ENCODE measurements at regions not wholly inside any gene's neighbourhood (a gene's known extent, or its start where the extent isn't known, plus 50 kb on each side); places are given as distances from the start of the nearest gene placed in this dataset.
"Not testable (repeated sequence)": the region's sequence is repeated elsewhere in the genome, so short reads cannot be mapped to it uniquely, and the experiment has no call there.

DNA sequence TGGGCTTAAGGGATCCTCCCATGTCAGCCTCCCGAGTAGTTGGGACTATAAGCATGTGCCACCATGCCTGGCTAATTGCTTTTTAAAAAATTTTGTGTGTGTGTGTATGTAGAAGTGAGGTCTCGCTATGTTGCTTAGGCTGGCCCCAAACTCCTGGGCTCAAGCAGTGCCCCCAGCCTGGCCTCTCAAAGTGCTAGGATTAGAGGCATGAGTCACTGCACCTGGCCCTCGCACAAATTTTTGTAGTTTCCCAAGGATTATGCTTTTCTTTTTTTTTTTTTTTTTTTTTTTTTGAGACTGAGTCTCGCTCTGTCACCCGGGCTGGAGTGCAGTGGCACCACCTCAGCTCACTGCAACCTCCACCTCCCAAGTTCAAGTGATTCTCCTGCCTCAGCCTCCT lies 144.4 kb upstream of the HNRNPU start:
- Mint-ChIP-seq H3K4me1 (no peaks in the 10 kb centered on the region), H3K36me3 (ENCODE audit: low read depth) (no peaks in the 10 kb centered on the region), H3K27me3 (no peaks in the 10 kb centered on the region), H3K27ac (no peak overlapping the region), H3K9me3 (no peaks in the 10 kb centered on the region), H3K4me3 (no peak overlapping the region)
- ChIA-PET CTCF (interaction anchor here (0.6 kb wide), 2 partner anchors 104 to 112 kb away, joined by 3 to 4 read pairs; no protein-coding TSS in a partner anchor), POLR2A (interaction anchor here (0.6 kb wide), 1 partner anchor 12 kb away, joined by 5 read pairs; no protein-coding TSS in a partner anchor)
- DNase-seq = no peak

GRCh38 chr1:245007852-245008251 lies 143.5 kb upstream of the HNRNPU start:
- no peaks in the 10 kb centered on the region for H3K9me3 Mint-ChIP-seq
- ChIA-PET POLR2A (no interaction called here), CTCF (interaction anchor here (0.6 kb wide), 3 partner anchors 113 to 1634 kb away, joined by 3 to 4 read pairs (median 3); no protein-coding TSS in a partner anchor)
- DNase-seq = no peak
- no peak overlapping the region for H3K4me3 Mint-ChIP-seq
- H3K27ac Mint-ChIP-seq = no peak overlapping the region
- no peaks in the 10 kb centered on the region for H3K27me3 Mint-ChIP-seq
- no peaks in the 10 kb centered on the region for H3K4me1 Mint-ChIP-seq
- no peaks in the 10 kb centered on the region for H3K36me3 Mint-ChIP-seq (ENCODE audit: low read depth)

DNA sequence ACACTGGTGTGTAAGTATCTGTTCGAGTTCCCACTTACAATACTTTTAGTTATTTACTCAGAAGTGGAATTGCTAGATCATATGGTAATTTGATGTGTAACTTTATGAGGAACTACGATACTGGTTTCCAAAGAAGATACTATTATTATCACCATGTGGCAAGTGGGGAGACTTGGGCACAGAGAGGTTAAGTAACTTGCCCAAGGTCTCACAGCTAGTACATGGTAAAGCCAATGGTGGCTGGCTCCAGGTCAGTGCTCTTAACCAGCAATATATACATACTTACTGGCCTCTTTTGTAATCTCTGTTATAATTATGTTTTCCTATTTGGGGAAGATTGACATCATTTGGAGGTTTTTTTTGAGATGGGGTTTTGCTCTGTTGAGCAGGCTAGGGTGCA lies 138.9 kb upstream of the HNRNPU start:
- DNase-seq = no peak
- Mint-ChIP-seq H3K4me1 (no peaks in the 10 kb centered on the region), H3K27me3 (no peaks in the 10 kb centered on the region), H3K9me3 (no peaks in the 10 kb centered on the region), H3K36me3 (ENCODE audit: low read depth) (no peaks in the 10 kb centered on the region), H3K4me3 (no peak overlapping the region), H3K27ac (no peak overlapping the region)
- CTCF ChIA-PET = no interaction called here
- POLR2A ChIA-PET = no interaction called here

DNA sequence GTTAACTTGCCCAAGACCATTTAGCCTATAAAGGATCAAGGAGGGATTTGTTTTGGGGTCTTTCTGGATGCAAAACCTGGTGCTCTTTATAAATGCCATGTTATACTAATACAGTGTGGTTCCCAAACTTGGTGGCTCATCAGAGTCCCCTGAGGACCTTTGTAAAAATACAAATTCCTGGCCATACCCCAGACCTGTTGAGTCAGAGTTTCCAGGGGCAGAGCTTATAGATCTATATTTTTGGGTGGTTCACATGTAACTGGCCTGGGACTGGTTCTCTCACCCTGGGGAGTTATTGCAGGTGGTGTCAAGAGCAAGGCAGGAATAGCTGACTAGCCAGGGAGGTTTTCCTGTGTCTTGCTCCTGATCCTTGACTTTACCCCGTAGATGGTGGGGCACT lies 136.9 kb upstream of the HNRNPU start:
- Mint-ChIP-seq H3K27ac (no peak overlapping the region), H3K27me3 (no peaks in the 10 kb centered on the region), H3K36me3 (ENCODE audit: low read depth) (peaks cover 2% of the 10 kb centered on the region), H3K4me1 (no peaks in the 10 kb centered on the region), H3K9me3 (no peaks in the 10 kb centered on the region), H3K4me3 (no peak overlapping the region)
- no peak for DNase-seq
- POLR2A ChIA-PET = no interaction called here
- CTCF ChIA-PET = no interaction called here

- Mint-ChIP-seq H3K36me3 (ENCODE audit: low read depth) (peaks cover 2% of the 10 kb centered on the region), H3K4me1 (no peaks in the 10 kb centered on the region), H3K27me3 (no peaks in the 10 kb centered on the region), H3K27ac (no peak overlapping the region), H3K4me3 (no peak overlapping the region), H3K9me3 (no peaks in the 10 kb centered on the region)
- DNase-seq = no peak
- ChIA-PET CTCF (no interaction called here), POLR2A (no interaction called here)
These were observed 136.5 kb upstream of the HNRNPU start for GRCh38 chr1:245000872-245001188.

GRCh38 chr1:244999644-245000043 lies 135.3 kb upstream of the HNRNPU start:
- H3K27ac Mint-ChIP-seq; H3K27me3 Mint-ChIP-seq; H3K4me1 Mint-ChIP-seq; CTCF ChIA-PET; POLR2A ChIA-PET; H3K4me3 Mint-ChIP-seq; H3K9me3 Mint-ChIP-seq; H3K36me3 Mint-ChIP-seq (ENCODE audit: low read depth); DNase-seq: not testable (repeated sequence)

DNA sequence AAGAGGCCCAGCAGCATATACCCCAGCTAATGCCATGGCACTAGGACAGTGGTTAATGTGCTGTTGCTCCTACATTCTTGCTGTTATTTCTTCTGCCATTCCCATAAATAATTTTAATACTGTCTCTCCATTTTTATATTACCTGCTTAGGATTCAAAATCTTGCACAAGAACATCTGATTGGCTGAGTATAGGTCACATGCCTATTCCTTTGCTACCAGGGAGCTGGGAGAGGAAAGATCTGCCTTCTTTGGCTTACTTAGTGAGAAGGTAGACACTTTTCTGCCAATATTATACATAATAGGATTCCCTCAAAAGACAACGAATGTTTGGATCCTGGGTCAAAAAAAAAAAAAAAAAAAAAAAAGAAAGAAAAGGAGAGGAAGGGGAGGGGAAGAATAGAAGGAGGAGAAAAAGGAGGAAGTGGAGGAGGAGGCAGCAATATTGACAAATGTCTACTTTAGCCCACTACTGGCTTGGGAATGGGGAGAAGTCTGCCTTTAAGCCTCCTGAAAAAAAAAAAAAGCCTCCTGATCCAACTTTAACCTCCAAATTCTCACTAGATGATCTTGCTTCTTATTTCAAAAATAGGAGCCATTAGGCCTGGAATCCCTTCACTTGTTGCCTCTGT lies 134.5 kb upstream of the HNRNPU start:
- Mint-ChIP-seq H3K9me3 (no peaks in the 10 kb centered on the region), H3K27me3 (no peaks in the 10 kb centered on the region), H3K27ac (no peak overlapping the region), H3K4me3 (no peak overlapping the region), H3K36me3 (ENCODE audit: low read depth) (peaks cover 2% of the 10 kb centered on the region), H3K4me1 (no peaks in the 10 kb centered on the region)
- no peak for DNase-seq
- CTCF ChIA-PET = interaction anchor here (1.4 kb wide), 1 partner anchor 57 kb away, joined by 3 read pairs; no protein-coding TSS in a partner anchor
- POLR2A ChIA-PET = no interaction called here

DNA sequence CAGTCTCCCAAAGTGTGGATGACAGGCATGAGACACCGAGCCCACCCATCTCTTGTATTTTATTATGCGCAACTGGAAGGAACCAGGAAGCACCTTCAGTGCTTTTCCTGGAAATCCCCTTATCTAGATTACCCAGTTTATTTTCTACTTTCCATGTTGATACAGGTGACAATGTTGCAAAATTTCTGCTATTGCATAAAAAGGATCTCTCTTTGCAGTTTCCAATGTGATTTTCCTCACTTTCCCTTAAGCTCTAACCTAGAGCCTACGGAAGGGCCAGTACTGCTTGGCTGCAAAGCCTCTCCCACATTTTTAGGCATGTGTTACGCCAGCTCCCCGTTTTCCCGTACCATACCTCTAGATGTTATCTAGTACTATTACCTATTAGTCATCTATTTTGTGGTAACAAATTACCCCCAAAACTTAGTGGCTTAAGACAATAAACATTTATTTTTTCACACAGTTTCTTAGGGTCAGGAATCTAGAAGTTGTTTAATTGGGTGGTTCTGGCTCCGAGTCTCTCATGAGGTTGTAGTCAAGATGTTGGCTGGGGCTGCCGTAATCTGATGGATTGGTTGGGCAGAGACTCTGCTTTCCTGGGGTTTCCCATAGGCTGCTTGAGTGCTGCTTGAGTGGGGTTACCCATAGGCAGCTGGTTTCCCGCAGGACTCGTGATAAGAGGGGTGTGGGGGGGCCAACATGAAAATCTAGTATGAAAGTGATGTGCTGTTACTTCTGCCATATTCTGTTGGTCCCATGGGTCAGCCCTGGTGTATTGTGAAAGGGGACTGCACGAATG lies 131.5 kb upstream of the HNRNPU start:
- Mint-ChIP-seq H3K4me1 (no peaks in the 10 kb centered on the region), H3K4me3 (no peak overlapping the region), H3K9me3 (no peaks in the 10 kb centered on the region), H3K27me3 (no peaks in the 10 kb centered on the region), H3K36me3 (ENCODE audit: low read depth) (peaks cover 2% of the 10 kb centered on the region), H3K27ac (no peak overlapping the region)
- CTCF ChIA-PET = interaction anchor here (0.6 kb wide), 1 partner anchor 740 kb away, joined by 3 read pairs; no protein-coding TSS in a partner anchor
- POLR2A ChIA-PET = no interaction called here
- DNase-seq = no peak

DNA sequence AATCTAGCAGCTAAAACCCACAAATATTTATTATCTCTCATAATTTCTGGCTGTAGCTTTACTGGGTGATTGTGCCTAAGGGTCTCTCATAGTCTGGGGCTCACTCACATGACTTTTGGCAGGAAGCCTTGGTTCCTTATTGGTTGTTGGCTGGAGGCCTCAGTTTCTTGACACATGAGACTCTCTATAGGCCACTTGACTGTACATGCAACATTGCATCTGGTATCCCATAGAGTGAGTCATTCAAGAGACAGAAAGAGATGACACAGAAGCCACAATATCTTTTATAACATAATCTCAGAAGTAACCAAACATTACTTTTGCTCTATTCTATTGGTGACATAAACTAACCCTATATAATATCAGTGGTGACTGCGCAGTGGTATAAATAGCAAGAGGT lies 128.5 kb upstream of the HNRNPU start:
- H3K27me3 Mint-ChIP-seq = no peaks in the 10 kb centered on the region
- H3K36me3 Mint-ChIP-seq (ENCODE audit: low read depth) = peaks cover under 1% of the 10 kb centered on the region
- POLR2A ChIA-PET = no interaction called here
- H3K4me1 Mint-ChIP-seq = no peaks in the 10 kb centered on the region
- H3K9me3 Mint-ChIP-seq = no peaks in the 10 kb centered on the region
- no peak for DNase-seq
- H3K27ac Mint-ChIP-seq = no peak overlapping the region
- H3K4me3 Mint-ChIP-seq = no peak overlapping the region
- CTCF ChIA-PET = no interaction called here

GRCh38 chr1:244989813-244990212 lies 125.5 kb upstream of the HNRNPU start:
- no peak for DNase-seq
- POLR2A ChIA-PET = no interaction called here
- Mint-ChIP-seq H3K27ac (no peak overlapping the region), H3K9me3 (no peaks in the 10 kb centered on the region), H3K36me3 (ENCODE audit: low read depth) (no peaks in the 10 kb centered on the region), H3K4me3 (no peak overlapping the region), H3K4me1 (no peaks in the 10 kb centered on the region), H3K27me3 (no peaks in the 10 kb centered on the region)
- CTCF ChIA-PET = no interaction called here

- ChIA-PET POLR2A (no interaction called here), CTCF (no interaction called here)
- no peaks in the 10 kb centered on the region for H3K36me3 Mint-ChIP-seq (ENCODE audit: low read depth)
- no peaks in the 10 kb centered on the region for H3K4me1 Mint-ChIP-seq
- H3K27me3 Mint-ChIP-seq = no peaks in the 10 kb centered on the region
- no peak for DNase-seq
- H3K4me3 Mint-ChIP-seq = no peak overlapping the region
- no peaks in the 10 kb centered on the region for H3K9me3 Mint-ChIP-seq
- no peak overlapping the region for H3K27ac Mint-ChIP-seq
These were observed 124.2 kb upstream of the HNRNPU start for GRCh38 chr1:244988521-244988920.

GRCh38 chr1:244980605-244981004 lies 116.3 kb upstream of the HNRNPU start:
- Mint-ChIP-seq H3K4me1 (no peaks in the 10 kb centered on the region), H3K9me3 (no peaks in the 10 kb centered on the region), H3K36me3 (ENCODE audit: low read depth) (no peaks in the 10 kb centered on the region), H3K27ac (no peak overlapping the region), H3K27me3 (no peaks in the 10 kb centered on the region), H3K4me3 (no peak overlapping the region)
- DNase-seq = no peak
- ChIA-PET CTCF (interaction anchor here (1.0 kb wide), 1 partner anchor 9 kb away, joined by 4 read pairs; no protein-coding TSS in a partner anchor), POLR2A (no interaction called here)

- no peaks in the 10 kb centered on the region for H3K27me3 Mint-ChIP-seq
- no peak overlapping the region for H3K27ac Mint-ChIP-seq
- peaks cover 11% of the 10 kb centered on the region for H3K4me1 Mint-ChIP-seq
- H3K4me3 Mint-ChIP-seq = no peak overlapping the region
- ChIA-PET CTCF (interaction anchor here (1.5 kb wide), 1 partner anchor 8 kb away, joined by 5 read pairs; no protein-coding TSS in a partner anchor), POLR2A (no interaction called here)
- no peaks in the 10 kb centered on the region for H3K36me3 Mint-ChIP-seq (ENCODE audit: low read depth)
- DNase-seq = no peak
- no peaks in the 10 kb centered on the region for H3K9me3 Mint-ChIP-seq
These were observed 110.2 kb upstream of the HNRNPU start for GRCh38 chr1:244974550-244974949.

DNA sequence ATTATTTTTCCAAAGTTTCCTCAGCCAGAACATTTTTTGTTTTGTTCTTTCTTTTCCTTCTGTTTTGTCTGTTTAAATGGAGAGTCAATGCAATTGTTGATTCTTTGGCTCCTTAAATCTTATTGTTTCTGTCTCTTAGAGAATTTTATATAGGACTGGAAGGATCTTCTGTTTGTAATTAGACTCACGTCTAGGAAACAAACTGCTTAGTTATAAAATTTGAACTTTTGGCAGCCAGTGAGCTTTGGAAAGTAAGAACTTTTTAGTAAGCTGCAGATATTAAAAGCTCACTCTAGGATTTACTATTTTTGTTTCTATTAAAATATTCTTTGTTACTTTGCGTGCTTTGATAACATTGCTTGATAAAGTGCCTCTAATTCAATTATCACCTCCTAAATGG lies 109.8 kb upstream of the HNRNPU start:
- Mint-ChIP-seq H3K4me1 (peaks cover 15% of the 10 kb centered on the region), H3K4me3 (no peak overlapping the region), H3K36me3 (ENCODE audit: low read depth) (no peaks in the 10 kb centered on the region), H3K27ac (no peak overlapping the region), H3K27me3 (no peaks in the 10 kb centered on the region), H3K9me3 (no peaks in the 10 kb centered on the region)
- POLR2A ChIA-PET = no interaction called here
- CTCF ChIA-PET = interaction anchor here (1.5 kb wide), 1 partner anchor 8 kb away, joined by 5 read pairs; no protein-coding TSS in a partner anchor
- DNase-seq = no peak

Measured in activated CD4-positive, alpha-beta T cell treated with anti-CD3 and anti-CD28 coated beads, Interleukin-2, amount 10 ng/mL, durations not matched to agents 7 days and 5 days (primary cell).